ENCODE measurements at regions not wholly inside any gene's neighbourhood (a gene's known extent, or its start where the extent isn't known, plus 50 kb on each side); places are given as distances from the start of the nearest gene placed in this dataset.

- TF ChIP-seq POLR2A (IDR thresholded peaks at IDR 0.05; ENCODE audit: low read depth, low read length) (no peak), POLR2AphosphoS5 (IDR thresholded peaks at IDR 0.05; ENCODE audit: low read depth, low read length) (no peak), TAF1 (IDR thresholded peaks at IDR 0.05; ENCODE audit: low read depth, low read length) (no peak)
These were observed 225.7 kb upstream of the TNP1 start for GRCh38 chr2:217085543-217085942.
